Activated CD8-positive, alpha-beta T cell treated with anti-CD3 and anti-CD28 coated beads for 36 hours (primary cell): ENCODE measurements at regions not wholly inside any gene's neighbourhood (a gene's known extent, or its start where the extent isn't known, plus 50 kb on each side); places are given as distances from the start of the nearest gene placed in this dataset.
A peak's percentile ranks its signal among the peaks of the same experiment; 100 is the strongest.

Experiments used
- ATAC-seq: fragments of 200-7000 bp; cut with Tn5 transposase; one replicate; pipeline ENCODE4 v1.10.0; 2021; ENCODE audit warnings: mild to moderate bottlenecking, moderate library complexity
- CTCF ChIA-PET: fragments of 350-600 bp; sonication (Branson Sonifier 250); formaldehyde crosslinking; loops from one replicate; lab custom pipeline; 2021; ENCODE audit warnings: antibody characterized with exemption; lab: Charles Lee
- POLR2A ChIA-PET: fragments of 350-600 bp; sonication (Branson Sonifier 250); formaldehyde crosslinking; loops from one replicate; lab custom pipeline; 2021; ENCODE audit warnings: antibody characterized with exemption; lab: Charles Lee
- DNase-seq: peaks from one replicate; pipeline ENCODE4 v3.0.0-alpha.2; 2020
- H3K27ac Mint-ChIP-seq: one replicate; pipeline ENCODE4 v1.8.0; 2021; ENCODE audit warnings: mild to moderate bottlenecking, mixed read lengths
- H3K27me3 Mint-ChIP-seq: one replicate; pipeline ENCODE4 v1.8.0; 2021; ENCODE audit warnings: mixed read lengths
- H3K36me3 Mint-ChIP-seq: one replicate; pipeline ENCODE4 v1.8.0; 2021; ENCODE audit warnings: low read depth, mixed read lengths
- H3K4me1 Mint-ChIP-seq: one replicate; pipeline ENCODE4 v1.8.0; 2021; ENCODE audit warnings: low read depth, mixed read lengths
- H3K4me3 Mint-ChIP-seq: one replicate; pipeline ENCODE4 v1.8.0; 2021; ENCODE audit warnings: mild to moderate bottlenecking, moderate library complexity, mixed read lengths
- H3K9me3 Mint-ChIP-seq: one replicate; pipeline ENCODE4 v1.8.0; 2021; ENCODE audit warnings: mixed read lengths
- CTCF ChIP-seq: fragments of 200-600 bp; IDR thresholded peaks from one replicate; pipeline ENCODE4 v1.8.0; 2022; ENCODE audit warnings: antibody characterized with exemption, mild to moderate bottlenecking
- intact Hi-C: fragments of 100-400 bp; cut with micrococcal nuclease; formaldehyde crosslinking; loops from one replicate; pipeline ENCODE4 v1.10.0; 2022

DNA sequence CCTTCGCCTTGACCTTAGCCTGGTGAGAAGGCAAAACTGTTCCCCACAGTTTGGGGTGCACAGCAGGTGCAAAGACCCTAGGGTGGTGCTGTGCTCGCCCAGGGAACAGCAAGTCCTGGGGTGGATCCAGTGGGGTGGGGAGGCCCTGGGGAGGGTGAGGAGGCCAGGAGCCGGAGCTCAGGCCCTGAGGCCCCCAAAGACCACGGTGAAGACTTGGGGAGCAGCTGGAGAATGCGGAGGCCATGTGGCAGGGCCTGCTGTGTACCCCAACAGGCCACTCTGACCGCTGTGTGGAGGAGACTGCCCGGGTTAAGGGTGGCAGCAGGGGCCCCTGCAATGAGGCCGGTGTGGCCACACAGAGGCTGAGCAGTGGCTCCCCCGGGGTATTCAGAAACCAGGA is 101.1 kb upstream of the RTL6 start:
- H3K27ac Mint-ChIP-seq: no peak overlapping the region
- TF ChIP-seq CTCF: no peak
- ChIA-PET CTCF (no interaction called here), POLR2A (no interaction called here)
- H3K4me1 Mint-ChIP-seq: peaks cover 6% of the 10 kb centered on the region
- H3K4me3 Mint-ChIP-seq: no peak overlapping the region
- intact Hi-C loops: no loop called here
- H3K27me3 Mint-ChIP-seq: peaks cover 18% of the 10 kb centered on the region
- no peak for ATAC-seq
- DNase-seq: no peak
- no peaks in the 10 kb centered on the region for H3K9me3 Mint-ChIP-seq
- H3K36me3 Mint-ChIP-seq: no peaks in the 10 kb centered on the region

- CTCF ChIA-PET: no interaction called here
- ATAC-seq (no peak), DNase-seq (no peak)
- intact Hi-C loops: no loop called here
- no peaks in the 10 kb centered on the region for H3K36me3 Mint-ChIP-seq
- no peak overlapping the region for H3K4me3 Mint-ChIP-seq
- peaks cover 18% of the 10 kb centered on the region for H3K27me3 Mint-ChIP-seq
- H3K9me3 Mint-ChIP-seq: no peaks in the 10 kb centered on the region
- peaks cover 6% of the 10 kb centered on the region for H3K4me1 Mint-ChIP-seq
- TF ChIP-seq CTCF: no peak
- no peak overlapping the region for H3K27ac Mint-ChIP-seq
- POLR2A ChIA-PET: no interaction called here
Observed at GRCh38 chr22:44597616-44598015, 99.6 kb upstream of the RTL6 start.

GRCh38 chr22:44596396-44597125 is 98.5 kb upstream of the RTL6 start:
- Mint-ChIP-seq H3K36me3 (no peaks in the 10 kb centered on the region), H3K27ac (no peak overlapping the region), H3K27me3 (peaks cover 17% of the 10 kb centered on the region), H3K4me1 (peaks cover 6% of the 10 kb centered on the region), H3K9me3 (no peaks in the 10 kb centered on the region), H3K4me3 (no peak overlapping the region)
- ChIA-PET POLR2A (no interaction called here), CTCF (no interaction called here)
- TF ChIP-seq CTCF: no peak
- no peak for DNase-seq
- intact Hi-C loops: no loop called here
- ATAC-seq: no peak

- POLR2A ChIA-PET: no interaction called here
- TF ChIP-seq CTCF: no peak
- Mint-ChIP-seq H3K9me3 (no peaks in the 10 kb centered on the region), H3K4me3 (peak overlapping the region; percentile 5), H3K4me1 (peaks cover 6% of the 10 kb centered on the region), H3K27me3 (peaks cover 16% of the 10 kb centered on the region), H3K27ac (no peak overlapping the region), H3K36me3 (no peaks in the 10 kb centered on the region)
- intact Hi-C loops: no loop called here
- CTCF ChIA-PET: no interaction called here
- peak; percentile 66 for DNase-seq
- peak; percentile 80 for ATAC-seq
Observed at GRCh38 chr22:44595841-44596341, 97.9 kb upstream of the RTL6 start.

- TF ChIP-seq CTCF: no peak
- ChIA-PET CTCF (no interaction called here), POLR2A (no interaction called here)
- H3K9me3 Mint-ChIP-seq: no peaks in the 10 kb centered on the region
- no peak overlapping the region for H3K4me3 Mint-ChIP-seq
- intact Hi-C loops: no loop called here
- ATAC-seq (no peak), DNase-seq (no peak)
- H3K36me3 Mint-ChIP-seq: no peaks in the 10 kb centered on the region
- peak overlapping the region; percentile 6 for H3K27ac Mint-ChIP-seq
- H3K4me1 Mint-ChIP-seq: peaks cover 6% of the 10 kb centered on the region
- peaks cover 16% of the 10 kb centered on the region for H3K27me3 Mint-ChIP-seq
Observed at GRCh38 chr22:44594951-44595350, 96.9 kb upstream of the RTL6 start.
